GM12878 (cell line): ENCODE measurements at regions not wholly inside any gene's neighbourhood (a gene's known extent, or its start where the extent isn't known, plus 50 kb on each side); places are given as distances from the start of the nearest gene placed in this dataset.
A peak's percentile ranks its signal among the peaks of the same experiment; 100 is the strongest.

Experiments used
- ATAC-seq: fragments of 200-7000 bp; cut with Tn5 transposase; 3 replicates; pipeline ENCODE4 v1.9.1; 2020; ENCODE audit warnings: mild to moderate bottlenecking, moderate library complexity
- BruUV-seq: library from RNA; stranded (reverse); fragments of 400-500 nt; replicated peaks from 2 replicates; lab custom pipeline; 2021; lab: Mats Ljungman, UMichigan
- CTCF ChIA-PET: fragments of 300-600 bp; sonication (Branson Sonifier 250); formaldehyde crosslinking; extraction: SDS; loops from one replicate; lab custom pipeline; 2021; ENCODE audit warnings: inconsistent platforms; lab: Yijun Ruan, JAX
- POLR2A ChIA-PET: fragments of 350-600 bp; formaldehyde crosslinking; extraction: SDS; loops from one replicate; lab custom pipeline; 2021; ENCODE audit warnings: inconsistent platforms; lab: Charles Lee
- RAD21 ChIA-PET: fragments of 300-600 bp; sonication (Branson Sonifier 250); formaldehyde crosslinking; loops from one replicate; lab custom pipeline; 2023; ENCODE audit warnings: antibody characterized with exemption; ENCODE audit not compliant: unreplicated experiment; lab: Charles Lee
- SMC1A ChIA-PET: fragments of 300-600 bp; sonication (Branson Sonifier 250); formaldehyde crosslinking; loops from one replicate; lab custom pipeline; 2023; ENCODE audit not compliant: unreplicated experiment, uncharacterized antibody; lab: Charles Lee
- DNase-seq: peaks from one replicate; pipeline ENCODE4 v3.0.0-alpha.2; 2011; ENCODE audit warnings: low read depth, low spot score
- FAIRE-seq: peaks from 3 replicates; lab custom pipeline; 2011; peaks lifted over from hg19 to GRCh38; lab: Jason Lieb, UNC
- H2AFZ ChIP-seq: 2 replicates; pipeline ENCODE4 v1.6.0; 2011; ENCODE audit warnings: low read depth, low read length, control low read depth; ENCODE audit not compliant: control insufficient read depth
- H3K27ac ChIP-seq: 2 replicates; pipeline ENCODE4 v1.5.1; 2011; ENCODE audit warnings: control low read depth; ENCODE audit not compliant: control insufficient read depth, insufficient read depth
- H3K27me3 ChIP-seq, 2 experiments: replicated peaks in 1 of 2; 2 replicates each; pipeline versions ENCODE4 v1.6.0 to v1.6.1; 2011; ENCODE audit warnings: low read length in 1 of 2; ENCODE audit not compliant: control insufficient read depth in 2 of 2, insufficient read depth in 2 of 2
- H3K36me3 ChIP-seq, 2 experiments: 2 replicates each; pipeline ENCODE4 v1.5.1; 2011; ENCODE audit warnings: low read length in 1 of 2; ENCODE audit not compliant: control insufficient read depth in 2 of 2, insufficient read depth in 2 of 2
- H3K4me1 ChIP-seq: 2 replicates; pipeline ENCODE4 v1.6.1; 2011; ENCODE audit warnings: mild to moderate bottlenecking, low read length, moderate library complexity, mixed read lengths; ENCODE audit not compliant: control insufficient read depth, insufficient read depth
- H3K4me2 ChIP-seq: 2 replicates; pipeline ENCODE4 v1.6.0; 2011; ENCODE audit warnings: control low read depth; ENCODE audit not compliant: control insufficient read depth, insufficient read depth
- H3K4me3 ChIP-seq: fragments of 200-600 bp; sonication (generic); 2 replicates; pipeline ENCODE4 v1.5.1; 2016
- H3K79me2 ChIP-seq: 2 replicates; pipeline ENCODE4 v1.6.0; 2011; ENCODE audit warnings: low read length; ENCODE audit not compliant: control insufficient read depth, insufficient read depth
- H3K9ac ChIP-seq: 2 replicates; pipeline ENCODE4 v1.8.0; 2011; ENCODE audit warnings: low read length, control low read depth, mixed read lengths; ENCODE audit not compliant: control insufficient read depth, insufficient read depth
- H3K9me3 ChIP-seq: replicated peaks from 3 replicates; pipeline ENCODE4 v1.5.1; 2011; ENCODE audit warnings: mild to moderate bottlenecking, low read length; ENCODE audit not compliant: control insufficient read depth, insufficient read depth
- H4K20me1 ChIP-seq: 2 replicates; pipeline ENCODE4 v1.6.0; 2011; ENCODE audit not compliant: control insufficient read depth, insufficient read depth
- RAD21 ChIP-seq: IDR thresholded peaks from 2 replicates; pipeline ENCODE4 v1.6.1; 2011; ENCODE audit warnings: mild to moderate bottlenecking, low read depth, low read length, moderate library complexity; ENCODE audit not compliant: insufficient read depth
- RCOR1 ChIP-seq: conservative IDR thresholded peaks from 2 replicates; pipeline ENCODE4 v1.6.1; 2012; ENCODE audit warnings: low read depth, low read length, improper control_type of control experiment
- SMC3 ChIP-seq: IDR thresholded peaks from 2 replicates; pipeline ENCODE4 v1.6.1; 2011; ENCODE audit warnings: low read length, improper control_type of control experiment, borderline replicate concordance
- TAF1 ChIP-seq: IDR thresholded peaks from 2 replicates; pipeline ENCODE4 v1.6.1; 2011; ENCODE audit warnings: mild to moderate bottlenecking, low read depth, low read length, borderline replicate concordance
- WGBS: methylation state at CpG from one replicate; pipeline ENCODE4 v1.1.6; 2016; ENCODE audit warnings: low lambda C conversion rate; ENCODE audit not compliant: insufficient replicate concordance, insufficient coverage; ENCODE audit errors: missing lambda C conversion rate; 5-methylcytosine and 5-hydroxymethylcytosine counted together
- in situ Hi-C: fragments of 300-500 bp; cut with MboI; formaldehyde crosslinking; loops from 9 replicates; pipeline ENCODE4 v1.14.3; 2018; ENCODE audit warnings: mixed read lengths
- intact Hi-C: fragments of 100-400 bp; cut with micrococcal nuclease; formaldehyde crosslinking; loops from one replicate; pipeline ENCODE4 v1.14.2; 2022; ENCODE audit not compliant: unreplicated experiment
- TF ChIP-seq, protein P1 (sequence below): IDR thresholded peaks from 2 replicates; pipeline ENCODE4 v1.6.1; 2012; ENCODE audit warnings: low read depth, low read length, improper control_type of control experiment
- TF ChIP-seq, protein P2 (sequence below), 3 experiments: IDR thresholded peaks in 2 of 3; conservative IDR thresholded peaks in 1 of 3; 2 replicates each; pipeline ENCODE4 v1.5.1; 2011; ENCODE audit warnings: low read depth in 3 of 3, low read length in 3 of 3, mild to moderate bottlenecking in 3 of 3, control low read depth in 2 of 3, moderate library complexity in 2 of 3, inconsistent platforms in 1 of 3, mixed read lengths in 1 of 3; ENCODE audit not compliant: control insufficient read depth in 2 of 3, insufficient read depth in 1 of 3; ENCODE audit errors: extremely low read depth in 1 of 3

DNA sequence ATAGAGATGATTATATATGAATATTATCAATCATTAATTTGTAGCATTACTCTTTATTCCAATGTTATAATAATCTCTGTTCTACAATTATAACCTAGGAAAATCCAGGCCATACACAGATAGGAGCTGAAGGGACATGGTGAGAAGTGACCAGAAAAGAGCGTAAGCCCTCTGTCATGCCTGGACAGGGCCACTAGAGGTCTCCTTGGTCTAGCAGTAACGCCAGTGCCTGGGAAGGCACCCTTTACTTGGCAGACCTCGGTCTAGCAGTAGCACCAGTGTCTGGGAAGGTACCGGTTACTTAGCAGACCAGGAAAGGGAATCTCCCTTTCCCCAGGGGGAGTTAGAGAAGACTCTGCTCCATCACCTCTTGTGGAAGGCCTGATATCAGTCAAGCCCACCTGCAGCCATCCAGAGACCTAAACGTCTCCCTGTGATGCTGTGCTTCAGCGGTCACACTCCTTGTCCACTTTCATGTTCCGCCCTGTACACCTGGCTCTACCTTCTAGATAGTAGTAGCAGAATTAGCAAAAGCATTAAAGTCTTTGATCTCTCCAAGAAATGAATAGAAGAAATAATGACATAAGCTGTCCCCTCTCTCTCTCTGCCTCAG, 447.5 kb upstream of the FSIP2 start:
- Histone ChIP-seq H3K27ac (no peak overlapping the region), H3K27me3 (no peaks in the 10 kb centered on the region), H3K4me3 (no peak overlapping the region), H3K9ac (no peak overlapping the region), H3K79me2 (no peaks in the 10 kb centered on the region), H3K4me2 (no peak overlapping the region), H3K36me3 (no peaks in the 10 kb centered on the region), H3K4me1 (no peaks in the 10 kb centered on the region), H3K9me3 (no peaks in the 10 kb centered on the region), H2AFZ (no peak overlapping the region), H4K20me1 (no peaks in the 10 kb centered on the region)
- DNase-seq: no peak
- ATAC-seq: peak; percentile 98
- intact Hi-C loops: loop anchor here (1.0 to 2.0 kb wide), 2 partner anchors 448 to 965 kb away; partner anchors contain the start of gene FSIP2
- in situ Hi-C loops: no loop called here
- RAD21 ChIA-PET: interaction anchor here (1.0 to 1.8 kb wide), 6 partner anchors 17 to 1169 kb away, joined by 3 to 5 read pairs (median 3); partner anchors contain the start of gene FSIP2
- TF ChIP-seq RAD21 (peak; percentile 77), TAF1 (no peak), SMC3 (peak; percentile 35; the same call in 1 of the 2 replicates), RCOR1 (no peak)
- TF ChIP-seq, protein P1, sequence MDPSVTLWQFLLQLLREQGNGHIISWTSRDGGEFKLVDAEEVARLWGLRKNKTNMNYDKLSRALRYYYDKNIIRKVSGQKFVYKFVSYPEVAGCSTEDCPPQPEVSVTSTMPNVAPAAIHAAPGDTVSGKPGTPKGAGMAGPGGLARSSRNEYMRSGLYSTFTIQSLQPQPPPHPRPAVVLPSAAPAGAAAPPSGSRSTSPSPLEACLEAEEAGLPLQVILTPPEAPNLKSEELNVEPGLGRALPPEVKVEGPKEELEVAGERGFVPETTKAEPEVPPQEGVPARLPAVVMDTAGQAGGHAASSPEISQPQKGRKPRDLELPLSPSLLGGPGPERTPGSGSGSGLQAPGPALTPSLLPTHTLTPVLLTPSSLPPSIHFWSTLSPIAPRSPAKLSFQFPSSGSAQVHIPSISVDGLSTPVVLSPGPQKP: no peak
- TF ChIP-seq, protein P2, sequence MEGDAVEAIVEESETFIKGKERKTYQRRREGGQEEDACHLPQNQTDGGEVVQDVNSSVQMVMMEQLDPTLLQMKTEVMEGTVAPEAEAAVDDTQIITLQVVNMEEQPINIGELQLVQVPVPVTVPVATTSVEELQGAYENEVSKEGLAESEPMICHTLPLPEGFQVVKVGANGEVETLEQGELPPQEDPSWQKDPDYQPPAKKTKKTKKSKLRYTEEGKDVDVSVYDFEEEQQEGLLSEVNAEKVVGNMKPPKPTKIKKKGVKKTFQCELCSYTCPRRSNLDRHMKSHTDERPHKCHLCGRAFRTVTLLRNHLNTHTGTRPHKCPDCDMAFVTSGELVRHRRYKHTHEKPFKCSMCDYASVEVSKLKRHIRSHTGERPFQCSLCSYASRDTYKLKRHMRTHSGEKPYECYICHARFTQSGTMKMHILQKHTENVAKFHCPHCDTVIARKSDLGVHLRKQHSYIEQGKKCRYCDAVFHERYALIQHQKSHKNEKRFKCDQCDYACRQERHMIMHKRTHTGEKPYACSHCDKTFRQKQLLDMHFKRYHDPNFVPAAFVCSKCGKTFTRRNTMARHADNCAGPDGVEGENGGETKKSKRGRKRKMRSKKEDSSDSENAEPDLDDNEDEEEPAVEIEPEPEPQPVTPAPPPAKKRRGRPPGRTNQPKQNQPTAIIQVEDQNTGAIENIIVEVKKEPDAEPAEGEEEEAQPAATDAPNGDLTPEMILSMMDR (IDR thresholded peaks at IDR 0.05 in 2 of 3, conservative IDR thresholded peaks at IDR 0.05 in 1 of 3; ENCODE audit: control insufficient read depth in 2 of 3, extremely low read depth in 1 of 3, insufficient read depth in 1 of 3, low read depth in 3 of 3, low read length in 3 of 3): peak; percentile 49 to 71 (median 61)
- POLR2A ChIA-PET: no interaction called here
- CTCF ChIA-PET: interaction anchor here (0.6 to 4.1 kb wide), 17 partner anchors 10 to 1169 kb away, joined by 3 to 37 read pairs (median 5); partner anchors contain the start of gene FSIP2
- 35% methylated on average over 7 of the region's 7 CpGs for WGBS
- FAIRE-seq: peak; percentile 41
- BruUV-seq: no TSS peak
- SMC1A ChIA-PET: interaction anchor here (0.8 to 3.3 kb wide), 9 partner anchors 13 to 965 kb away, joined by 3 to 18 read pairs (median 4); no protein-coding TSS in a partner anchor
